Peyer's patch (tissue), 4 donors: ENCODE measurements at regions not wholly inside any gene's neighbourhood (a gene's known extent, or its start where the extent isn't known, plus 50 kb on each side); places are given as distances from the start of the nearest gene placed in this dataset.

Experiments used
- POLR2A ChIP-seq, 2 donors: fragments of 450-650 bp; IDR thresholded peaks; one replicate each; pipeline ENCODE4 v1.5.1; 2017; ENCODE audit warnings: antibody characterized with exemption in 2 of 2, mild to moderate bottlenecking in 2 of 2, moderate library complexity in 2 of 2
- TF ChIP-seq, protein P1 (sequence below), 6 experiments: fragments of 450-650 bp in 4 of 6; fragments of 200-600 bp in 2 of 6; sonication (generic) in 1 of 6; IDR thresholded peaks; one replicate each; pipeline ENCODE4 v1.5.1; 2017 to 2019; ENCODE audit warnings: antibody characterized with exemption in 6 of 6, mild to moderate bottlenecking in 3 of 6, moderate library complexity in 1 of 6

DNA sequence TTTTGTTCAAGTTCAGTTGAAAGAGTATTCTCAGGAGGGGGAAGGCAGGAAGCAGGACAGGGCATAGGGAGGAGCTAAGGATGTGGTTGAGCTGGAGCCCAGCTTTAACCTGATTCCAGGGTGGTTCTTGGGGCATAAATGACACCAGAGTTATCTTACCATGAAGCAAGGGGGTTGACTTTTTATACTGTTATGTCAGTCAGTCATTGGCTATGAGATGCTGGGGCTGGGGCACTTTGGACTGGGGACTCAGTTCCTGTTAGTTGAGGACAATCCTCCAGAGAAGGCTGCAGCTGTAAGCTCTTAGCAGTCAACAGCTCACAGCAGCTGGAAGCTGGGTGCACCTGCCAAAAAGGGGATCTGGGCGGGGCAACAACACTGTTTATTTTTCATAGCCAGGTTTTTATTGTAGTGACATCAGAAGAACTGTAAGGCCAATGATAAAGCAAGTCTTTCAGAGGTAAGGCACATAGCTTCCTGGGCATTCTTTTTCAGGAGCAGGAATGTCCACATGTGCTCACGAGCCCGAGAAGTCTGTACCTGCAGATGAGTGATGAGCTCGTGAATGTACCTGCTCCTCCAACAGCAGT lies 78.5 kb downstream of the MID1IP1 start:
- TF ChIP-seq, protein P1, sequence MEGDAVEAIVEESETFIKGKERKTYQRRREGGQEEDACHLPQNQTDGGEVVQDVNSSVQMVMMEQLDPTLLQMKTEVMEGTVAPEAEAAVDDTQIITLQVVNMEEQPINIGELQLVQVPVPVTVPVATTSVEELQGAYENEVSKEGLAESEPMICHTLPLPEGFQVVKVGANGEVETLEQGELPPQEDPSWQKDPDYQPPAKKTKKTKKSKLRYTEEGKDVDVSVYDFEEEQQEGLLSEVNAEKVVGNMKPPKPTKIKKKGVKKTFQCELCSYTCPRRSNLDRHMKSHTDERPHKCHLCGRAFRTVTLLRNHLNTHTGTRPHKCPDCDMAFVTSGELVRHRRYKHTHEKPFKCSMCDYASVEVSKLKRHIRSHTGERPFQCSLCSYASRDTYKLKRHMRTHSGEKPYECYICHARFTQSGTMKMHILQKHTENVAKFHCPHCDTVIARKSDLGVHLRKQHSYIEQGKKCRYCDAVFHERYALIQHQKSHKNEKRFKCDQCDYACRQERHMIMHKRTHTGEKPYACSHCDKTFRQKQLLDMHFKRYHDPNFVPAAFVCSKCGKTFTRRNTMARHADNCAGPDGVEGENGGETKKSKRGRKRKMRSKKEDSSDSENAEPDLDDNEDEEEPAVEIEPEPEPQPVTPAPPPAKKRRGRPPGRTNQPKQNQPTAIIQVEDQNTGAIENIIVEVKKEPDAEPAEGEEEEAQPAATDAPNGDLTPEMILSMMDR (IDR thresholded peaks at IDR 0.05): no peak
- no peak for TF ChIP-seq POLR2A (IDR thresholded peaks at IDR 0.05)
